ENCODE measurements at regions not wholly inside any gene's neighbourhood (a gene's known extent, or its start where the extent isn't known, plus 50 kb on each side); places are given as distances from the start of the nearest gene placed in this dataset.
"Not testable (repeated sequence)": the region's sequence is repeated elsewhere in the genome, so short reads cannot be mapped to it uniquely, and the experiment has no call there.

GRCh38 chr15:58314593-58315216, 117.1 kb upstream of the LIPC start:
- TF ChIP-seq CTCF (IDR thresholded peaks at IDR 0.05; ENCODE audit: borderline replicate concordance, control extremely low read depth, extremely low read depth, insufficient read depth, missing control alignments) = no peak
- in situ Hi-C loops (cut with MboI; ENCODE audit: low sequenced_read_pairs, unreplicated experiment) = no loop called here
- DNase-seq (ENCODE audit: low spot score) = no peak

DNA sequence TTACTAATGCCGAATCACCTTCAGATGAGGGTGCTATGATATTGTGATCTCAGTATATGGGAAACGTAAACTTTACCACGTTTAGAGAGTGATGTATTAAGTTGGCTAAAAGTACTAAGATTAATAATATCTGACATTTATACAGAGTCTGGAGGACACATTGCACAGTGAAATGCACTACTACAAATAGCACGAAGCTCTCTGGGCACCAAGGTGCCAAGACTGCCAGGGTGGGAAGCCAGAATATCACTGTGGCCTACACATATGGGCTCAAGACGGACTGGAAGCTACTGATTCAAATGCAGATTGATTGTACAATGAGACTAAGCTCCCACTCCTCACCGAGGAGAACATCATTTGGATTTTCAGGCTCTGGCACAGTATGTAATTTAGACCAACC, 113.3 kb upstream of the LIPC start:
- TF ChIP-seq CTCF (IDR thresholded peaks at IDR 0.05; ENCODE audit: borderline replicate concordance, control extremely low read depth, extremely low read depth, insufficient read depth, missing control alignments) = no peak
- in situ Hi-C loops (cut with MboI; ENCODE audit: low sequenced_read_pairs, unreplicated experiment) = no loop called here
- DNase-seq (ENCODE audit: low spot score) = no peak

DNA sequence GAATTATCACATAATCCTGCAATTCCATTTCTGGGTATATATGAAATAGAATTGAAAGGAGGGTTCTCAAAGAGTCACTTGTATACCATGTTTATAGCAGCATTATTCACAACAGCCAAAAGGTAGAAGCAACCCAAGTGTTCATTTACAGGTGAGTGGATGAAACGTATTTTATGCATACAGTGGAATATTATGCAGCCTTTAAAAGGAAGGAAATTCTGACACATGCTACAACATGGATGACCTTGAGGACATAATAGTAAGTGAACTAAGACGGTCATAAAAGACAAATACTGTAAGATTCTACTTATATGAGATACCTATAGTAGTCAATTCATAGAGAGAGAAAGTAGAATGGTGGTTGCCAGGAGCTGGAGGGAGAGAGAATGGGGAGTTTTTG, 110.8 kb upstream of the LIPC start:
- TF ChIP-seq CTCF (IDR thresholded peaks at IDR 0.05; ENCODE audit: borderline replicate concordance, control extremely low read depth, extremely low read depth, insufficient read depth, missing control alignments) = no peak
- in situ Hi-C loops (cut with MboI; ENCODE audit: low sequenced_read_pairs, unreplicated experiment) = no loop called here
- DNase-seq (ENCODE audit: low spot score) = no peak

- in situ Hi-C loops (cut with MboI; ENCODE audit: low sequenced_read_pairs, unreplicated experiment) = no loop called here
- no peak for DNase-seq (ENCODE audit: low spot score)
Measured at GRCh38 chr15:58322253-58322652, 109.5 kb upstream of the LIPC start.

DNA sequence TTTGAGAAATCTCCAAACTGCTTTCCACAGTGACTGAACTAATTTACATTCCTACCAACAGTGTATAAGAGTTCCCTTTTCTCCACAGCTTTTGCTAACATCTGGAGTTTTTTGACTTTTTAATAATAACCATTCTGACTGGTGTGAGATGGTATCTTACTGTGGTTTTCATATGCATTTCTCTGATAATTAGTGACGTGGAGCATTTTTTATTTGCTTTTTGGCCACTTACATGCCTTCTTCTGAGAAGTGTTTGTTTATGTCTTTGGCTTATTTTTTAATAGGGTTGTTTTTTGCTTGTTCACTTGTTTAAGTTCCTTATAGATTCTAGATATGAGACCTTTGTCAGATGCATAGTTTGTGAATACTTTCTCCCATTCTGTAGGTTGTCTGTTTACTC, 108.5 kb upstream of the LIPC start:
- DNase-seq (ENCODE audit: low spot score); in situ Hi-C loops (cut with MboI; ENCODE audit: low sequenced_read_pairs, unreplicated experiment): not testable (repeated sequence)

More at GRCh38 chr15:58322253-58322652, 109.5 kb upstream of the LIPC start:
- no peak for TF ChIP-seq CTCF (IDR thresholded peaks at IDR 0.05; ENCODE audit: borderline replicate concordance, control extremely low read depth, extremely low read depth, insufficient read depth, missing control alignments)

GRCh38 chr15:58324533-58324932, 107.3 kb upstream of the LIPC start:
- no peak for TF ChIP-seq CTCF (IDR thresholded peaks at IDR 0.05; ENCODE audit: borderline replicate concordance, control extremely low read depth, extremely low read depth, insufficient read depth, missing control alignments)
- DNase-seq (ENCODE audit: low spot score) = no peak
- in situ Hi-C loops (cut with MboI; ENCODE audit: low sequenced_read_pairs, unreplicated experiment) = no loop called here

DNA sequence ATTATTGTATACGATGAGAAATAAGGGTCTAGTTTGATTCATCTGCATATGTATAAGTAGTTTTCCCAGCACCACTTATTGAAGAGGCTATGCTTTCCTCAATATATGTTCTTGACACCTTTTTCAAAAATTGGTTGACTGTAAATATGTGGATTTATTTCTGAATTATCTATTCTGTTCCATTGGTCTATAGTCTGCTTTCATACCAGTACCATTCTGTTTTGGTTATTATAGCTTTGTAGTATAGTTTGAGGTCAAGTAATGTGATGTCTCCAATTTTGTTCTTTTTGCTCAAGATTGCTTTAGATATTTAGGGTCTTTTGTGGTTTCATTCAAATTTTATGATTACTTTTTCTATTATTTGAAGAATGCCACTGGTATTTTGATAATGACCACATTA, 103.8 kb upstream of the LIPC start:
- DNase-seq (ENCODE audit: low spot score) = no peak
- no peak for TF ChIP-seq CTCF (IDR thresholded peaks at IDR 0.05; ENCODE audit: borderline replicate concordance, control extremely low read depth, extremely low read depth, insufficient read depth, missing control alignments)
- in situ Hi-C loops (cut with MboI; ENCODE audit: low sequenced_read_pairs, unreplicated experiment) = no loop called here
